HCT116 (cell line): ENCODE measurements at regions not wholly inside any gene's neighbourhood (a gene's known extent, or its start where the extent isn't known, plus 50 kb on each side); places are given as distances from the start of the nearest gene placed in this dataset.
"Not testable (repeated sequence)": the region's sequence is repeated elsewhere in the genome, so short reads cannot be mapped to it uniquely, and the experiment has no call there.

Experiments
- ATAC-seq: fragments of 200-7000 bp; cut with Tn5 transposase; 2 replicates; pipeline ENCODE4 v1.9.1; 2020; ENCODE audit warnings: mild to moderate bottlenecking, moderate library complexity
- BruUV-seq: library from RNA; stranded (reverse); fragments of 400-500 nt; replicated peaks from 2 replicates; lab custom pipeline; 2021; lab: Mats Ljungman, UMichigan
- CTCF ChIA-PET: fragments of 300-600 bp; sonication (Branson Sonifier 250); formaldehyde crosslinking; loops from one replicate; lab custom pipeline; 2021; ENCODE audit warnings: antibody characterized with exemption; lab: Charles Lee
- POLR2A ChIA-PET: fragments of 300-600, 350-600 bp; sonication (Branson Sonifier 250); formaldehyde crosslinking; loops from one replicate; lab custom pipeline; 2021; ENCODE audit warnings: antibody characterized with exemption; lab: Charles Lee
- RAD21 ChIA-PET, 2 experiments: fragments of 300-600 bp; sonication (Branson Sonifier 250); formaldehyde crosslinking; loops; one replicate each; lab custom pipeline; 2023; ENCODE audit warnings: low total read pairs in 2 of 2; ENCODE audit not compliant: uncharacterized antibody in 2 of 2, unreplicated experiment in 2 of 2, low non-redundant PET in 1 of 2; lab: Charles Lee
- DNase-seq: peaks from one replicate; pipeline ENCODE4 v3.0.0-alpha.2; 2010; ENCODE audit warnings: low read depth, low spot score
- H2AFZ ChIP-seq: fragments of 200-600 bp; shearing (Covaris generic), sonication (generic); 2 replicates; pipeline ENCODE4 v1.6.1; 2017; ENCODE audit warnings: low read depth, mixed run types, mixed read lengths, antibody characterized with exemption, low read length; ENCODE audit not compliant: poor library complexity, severe bottlenecking
- H3K27ac ChIP-seq: 2 replicates; pipeline ENCODE4 v1.5.1; 2012; ENCODE audit warnings: low read depth, low read length
- H3K27me3 ChIP-seq: fragments of 200-600 bp; sonication (generic); 2 replicates; pipeline ENCODE4 v1.6.1; 2016; ENCODE audit warnings: mixed run types, low read length, mixed read lengths; ENCODE audit not compliant: insufficient read depth
- H3K36me3 ChIP-seq, 2 experiments: fragments of 200-500 bp in 1 of 2; fragments of 200-600 bp in 1 of 2; sonication (Bioruptor generic) in 1 of 2; sonication (generic) in 1 of 2; 2 replicates each; pipeline versions ENCODE4 v1.5.1 to v1.6.1; 2014 to 2016; ENCODE audit warnings: low read length in 2 of 2, inconsistent platforms in 1 of 2, mixed read lengths in 1 of 2, mixed run types in 1 of 2; ENCODE audit not compliant: insufficient read depth in 2 of 2, control insufficient read depth in 1 of 2
- H3K4me1 ChIP-seq, 2 experiments: fragments of 200-600 bp in 1 of 2; sonication (generic) in 1 of 2; 2 replicates each; pipeline versions ENCODE4 v1.5.1 to v1.6.1; 2012 to 2017; ENCODE audit warnings: low read length in 2 of 2, inconsistent platforms in 1 of 2, mild to moderate bottlenecking in 1 of 2, mixed read lengths in 1 of 2, mixed run types in 1 of 2, moderate library complexity in 1 of 2; ENCODE audit not compliant: insufficient read depth in 2 of 2, control insufficient read depth in 1 of 2
- H3K4me2 ChIP-seq: fragments of 200-600 bp; sonication (generic); 2 replicates; pipeline ENCODE4 v1.6.1; 2017; ENCODE audit warnings: mixed run types, low read length, mixed read lengths
- H3K4me3 ChIP-seq, 2 experiments: fragments of 200-600 bp in 1 of 2; sonication (generic) in 1 of 2; replicated peaks in 1 of 2; 2 replicates each; pipeline ENCODE4 v1.5.1; 2011 to 2016; ENCODE audit warnings: low read length in 2 of 2, control low read depth in 1 of 2, low read depth in 1 of 2, mild to moderate bottlenecking in 1 of 2, mixed read lengths in 1 of 2, mixed run types in 1 of 2
- H3K79me2 ChIP-seq: fragments of 200-600 bp; sonication (generic); 2 replicates; pipeline ENCODE4 v1.6.1; 2017; ENCODE audit warnings: mild to moderate bottlenecking, mixed run types, low read length, moderate library complexity, mixed read lengths; ENCODE audit not compliant: insufficient read depth
- H3K9ac ChIP-seq: fragments of 200-600 bp; sonication (generic); 2 replicates; pipeline ENCODE4 v1.6.1; 2016; ENCODE audit warnings: low read length, mixed read lengths
- H3K9me2 ChIP-seq: fragments of 200-600 bp; sonication (generic), shearing (Covaris generic); 2 replicates; pipeline ENCODE4 v1.6.1; 2017; ENCODE audit warnings: mixed run types, mild to moderate bottlenecking, moderate library complexity; ENCODE audit not compliant: insufficient read depth
- H3K9me3 ChIP-seq, 2 experiments: fragments of 200-500 bp in 1 of 2; fragments of 200-600 bp in 1 of 2; sonication (Bioruptor generic) in 1 of 2; sonication (generic) in 1 of 2; 2 replicates each; pipeline ENCODE4 v1.6.1; 2014 to 2017; ENCODE audit warnings: low read length in 2 of 2, mixed read lengths in 2 of 2, inconsistent platforms in 1 of 2, low read depth in 1 of 2, mild to moderate bottlenecking in 1 of 2, mixed run types in 1 of 2, moderate library complexity in 1 of 2; ENCODE audit not compliant: control insufficient read depth in 1 of 2, insufficient read depth in 1 of 2
- H4K20me1 ChIP-seq: fragments of 200-600 bp; sonication (generic), shearing (Covaris generic); 2 replicates; pipeline ENCODE4 v1.6.1; 2017; ENCODE audit warnings: mixed run types, mild to moderate bottlenecking, moderate library complexity; ENCODE audit not compliant: insufficient read depth
- CBX3 ChIP-seq: IDR thresholded peaks from 2 replicates; pipeline ENCODE4 v1.6.1; 2012; ENCODE audit warnings: low read depth
- CEBPB ChIP-seq: IDR thresholded peaks from 2 replicates; pipeline ENCODE4 v1.6.1; 2012; ENCODE audit warnings: low read depth
- EGR1 ChIP-seq: IDR thresholded peaks from 2 replicates; pipeline ENCODE4 v1.6.1; 2012; ENCODE audit warnings: low read depth
- EZH2 ChIP-seq: fragments of 200-600 bp; sonication (generic); IDR thresholded peaks from 2 replicates; pipeline ENCODE4 v1.6.1; 2017; ENCODE audit warnings: antibody characterized with exemption, mixed run types
- EZH2phosphoT487 ChIP-seq: fragments of 200-600 bp; IDR thresholded peaks from 2 replicates; pipeline ENCODE4 v1.6.1; 2018; ENCODE audit warnings: antibody characterized with exemption, borderline replicate concordance
- FOSL1 ChIP-seq: IDR thresholded peaks from 2 replicates; pipeline ENCODE4 v1.6.1; 2012; ENCODE audit warnings: low read depth
- JUND ChIP-seq: IDR thresholded peaks from 2 replicates; pipeline ENCODE4 v1.6.1; 2012
- RAD21 ChIP-seq: IDR thresholded peaks from 2 replicates; pipeline ENCODE4 v1.6.1; 2012; ENCODE audit warnings: low read depth, mild to moderate bottlenecking
- SIN3A ChIP-seq: IDR thresholded peaks from 2 replicates; pipeline ENCODE4 v1.6.1; 2012; ENCODE audit warnings: low read depth
- SP1 ChIP-seq: IDR thresholded peaks from 2 replicates; pipeline ENCODE4 v1.6.1; 2012; ENCODE audit warnings: low read depth
- TCF7L2 ChIP-seq: IDR thresholded peaks from 2 replicates; pipeline ENCODE4 v1.7.0; 2011; ENCODE audit warnings: borderline replicate concordance, inconsistent platforms; ENCODE audit not compliant: insufficient read depth, insufficient read length; ENCODE audit errors: extremely low read depth
- YY1 ChIP-seq: IDR thresholded peaks from 2 replicates; pipeline ENCODE4 v1.6.1; 2011; ENCODE audit warnings: low read length, low read depth, moderate library complexity, mild to moderate bottlenecking; ENCODE audit not compliant: insufficient replicate concordance; ENCODE audit errors: extremely low read depth
- intact Hi-C: fragments of 100-400 bp; cut with micrococcal nuclease; formaldehyde crosslinking; loops from 2 replicates; pipeline ENCODE4 v1.10.0; 2022
- TF ChIP-seq, protein P1 (sequence below): IDR thresholded peaks from 2 replicates; pipeline ENCODE4 v1.6.1; 2011; ENCODE audit warnings: mild to moderate bottlenecking, low read length, moderate library complexity; ENCODE audit not compliant: insufficient replicate concordance; ENCODE audit errors: extremely low read depth
- TF ChIP-seq, protein P2 (sequence below), 3 experiments: fragments of 200-600 bp in 1 of 3; sonication (generic) in 1 of 3; IDR thresholded peaks in 2 of 3; conservative IDR thresholded peaks in 1 of 3; 2 replicates each; pipeline ENCODE4 v1.5.1; 2012 to 2017; ENCODE audit warnings: low read depth in 2 of 3, low read length in 2 of 3, antibody characterized with exemption in 1 of 3, borderline replicate concordance in 1 of 3, control low read depth in 1 of 3, mild to moderate bottlenecking in 1 of 3, mixed read lengths in 1 of 3, mixed run types in 1 of 3, moderate library complexity in 1 of 3; ENCODE audit not compliant: insufficient read depth in 1 of 3
- TF ChIP-seq, protein P3 (sequence below): IDR thresholded peaks from 2 replicates; pipeline ENCODE4 v1.6.1; 2012
- TF ChIP-seq, protein P4 (sequence below): IDR thresholded peaks from 2 replicates; pipeline ENCODE4 v1.6.1; 2012

GRCh38 chr2:56834686-56835085, 650.9 kb downstream of the CCDC85A start (continued):
- no peak for TF ChIP-seq EGR1
- no peak for TF ChIP-seq SIN3A
- TF ChIP-seq EZH2, result no peak
- TF ChIP-seq FOSL1, result no peak
- no peak for TF ChIP-seq TCF7L2

GRCh38 chr2:56840009-56840408, 656.2 kb downstream of the CCDC85A start:
- H3K4me1 ChIP-seq, BruUV-seq, H3K4me3 ChIP-seq, H3K4me2 ChIP-seq, DNase-seq, POLR2A ChIA-PET, H2AFZ ChIP-seq, H4K20me1 ChIP-seq, H3K27me3 ChIP-seq, H3K36me3 ChIP-seq, RAD21 ChIA-PET: not testable (repeated sequence)
- TF ChIP-seq CBX3, result peak; percentile 18; the same call in 1 of the 2 replicates
- TF ChIP-seq, all 23 proteins: peak for 1; not testable (repeated sequence) for 22
- ATAC-seq, H3K9ac ChIP-seq, intact Hi-C loops, H3K9me2 ChIP-seq, H3K27ac ChIP-seq, H3K79me2 ChIP-seq, CTCF ChIA-PET: not testable (repeated sequence)
- H3K9me3 ChIP-seq, result peaks cover 0 to 15% of the 10 kb centered on the region in 2 experiments; a peak in 2 of 4 replicates

DNA sequence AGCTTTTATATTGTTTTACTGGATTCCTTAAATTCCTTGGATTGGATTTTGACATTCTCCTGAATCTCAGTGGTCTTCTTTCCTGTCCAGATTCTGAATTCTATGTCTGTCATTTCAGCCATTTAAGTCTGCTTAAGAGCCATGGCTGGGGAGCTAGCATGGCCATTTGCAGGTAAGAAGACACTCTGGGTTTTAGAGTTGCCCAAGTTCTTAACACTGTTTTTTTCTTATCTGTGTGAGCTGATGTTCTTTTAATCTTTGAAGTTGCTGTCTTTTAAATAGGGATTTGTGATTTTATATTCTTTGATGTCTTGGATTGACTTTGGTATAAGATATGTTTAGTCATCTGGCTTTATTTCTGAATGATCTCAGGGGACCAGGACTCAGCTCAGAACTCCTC, 677.2 kb downstream of the CCDC85A start:
- H3K79me2 ChIP-seq, result no peaks in the 10 kb centered on the region
- no peak overlapping the region for H3K9ac ChIP-seq
- ATAC-seq (no peak), DNase-seq (no peak)
- BruUV-seq, result no TSS peak
- no peaks in the 10 kb centered on the region for H3K9me3 ChIP-seq
- no peak overlapping the region for H3K27ac ChIP-seq
- H3K9me2 ChIP-seq, result no peaks in the 10 kb centered on the region
- H4K20me1 ChIP-seq, result no peaks in the 10 kb centered on the region
- H3K27me3 ChIP-seq, result no peaks in the 10 kb centered on the region
- no peaks in the 10 kb centered on the region for H3K4me1 ChIP-seq
- CTCF ChIA-PET, result no interaction called here
- no peak overlapping the region for H3K4me3 ChIP-seq
- POLR2A ChIA-PET, result no interaction called here
- intact Hi-C loops, result no loop called here
- H3K4me2 ChIP-seq, result no peak overlapping the region
- no peak overlapping the region for H2AFZ ChIP-seq
- RAD21 ChIA-PET, result no interaction called here
- H3K36me3 ChIP-seq, result no peaks in the 10 kb centered on the region
- TF ChIP-seq, protein P1, sequence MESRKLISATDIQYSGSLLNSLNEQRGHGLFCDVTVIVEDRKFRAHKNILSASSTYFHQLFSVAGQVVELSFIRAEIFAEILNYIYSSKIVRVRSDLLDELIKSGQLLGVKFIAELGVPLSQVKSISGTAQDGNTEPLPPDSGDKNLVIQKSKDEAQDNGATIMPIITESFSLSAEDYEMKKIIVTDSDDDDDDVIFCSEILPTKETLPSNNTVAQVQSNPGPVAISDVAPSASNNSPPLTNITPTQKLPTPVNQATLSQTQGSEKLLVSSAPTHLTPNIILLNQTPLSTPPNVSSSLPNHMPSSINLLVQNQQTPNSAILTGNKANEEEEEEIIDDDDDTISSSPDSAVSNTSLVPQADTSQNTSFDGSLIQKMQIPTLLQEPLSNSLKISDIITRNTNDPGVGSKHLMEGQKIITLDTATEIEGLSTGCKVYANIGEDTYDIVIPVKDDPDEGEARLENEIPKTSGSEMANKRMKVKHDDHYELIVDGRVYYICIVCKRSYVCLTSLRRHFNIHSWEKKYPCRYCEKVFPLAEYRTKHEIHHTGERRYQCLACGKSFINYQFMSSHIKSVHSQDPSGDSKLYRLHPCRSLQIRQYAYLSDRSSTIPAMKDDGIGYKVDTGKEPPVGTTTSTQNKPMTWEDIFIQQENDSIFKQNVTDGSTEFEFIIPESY, result no peak
- TF ChIP-seq SP1, result no peak
- no peak for TF ChIP-seq EZH2
- no peak for TF ChIP-seq RAD21
- TF ChIP-seq JUND, result no peak
- TF ChIP-seq, protein P2, sequence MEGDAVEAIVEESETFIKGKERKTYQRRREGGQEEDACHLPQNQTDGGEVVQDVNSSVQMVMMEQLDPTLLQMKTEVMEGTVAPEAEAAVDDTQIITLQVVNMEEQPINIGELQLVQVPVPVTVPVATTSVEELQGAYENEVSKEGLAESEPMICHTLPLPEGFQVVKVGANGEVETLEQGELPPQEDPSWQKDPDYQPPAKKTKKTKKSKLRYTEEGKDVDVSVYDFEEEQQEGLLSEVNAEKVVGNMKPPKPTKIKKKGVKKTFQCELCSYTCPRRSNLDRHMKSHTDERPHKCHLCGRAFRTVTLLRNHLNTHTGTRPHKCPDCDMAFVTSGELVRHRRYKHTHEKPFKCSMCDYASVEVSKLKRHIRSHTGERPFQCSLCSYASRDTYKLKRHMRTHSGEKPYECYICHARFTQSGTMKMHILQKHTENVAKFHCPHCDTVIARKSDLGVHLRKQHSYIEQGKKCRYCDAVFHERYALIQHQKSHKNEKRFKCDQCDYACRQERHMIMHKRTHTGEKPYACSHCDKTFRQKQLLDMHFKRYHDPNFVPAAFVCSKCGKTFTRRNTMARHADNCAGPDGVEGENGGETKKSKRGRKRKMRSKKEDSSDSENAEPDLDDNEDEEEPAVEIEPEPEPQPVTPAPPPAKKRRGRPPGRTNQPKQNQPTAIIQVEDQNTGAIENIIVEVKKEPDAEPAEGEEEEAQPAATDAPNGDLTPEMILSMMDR (IDR thresholded peaks at IDR 0.05 in 2 of 3, conservative IDR thresholded peaks at IDR 0.05 in 1 of 3; ENCODE audit: borderline replicate concordance in 1 of 3, insufficient read depth in 1 of 3, low read depth in 2 of 3, low read length in 2 of 3), result no peak
- TF ChIP-seq EZH2phosphoT487, result no peak
- TF ChIP-seq, protein P3, sequence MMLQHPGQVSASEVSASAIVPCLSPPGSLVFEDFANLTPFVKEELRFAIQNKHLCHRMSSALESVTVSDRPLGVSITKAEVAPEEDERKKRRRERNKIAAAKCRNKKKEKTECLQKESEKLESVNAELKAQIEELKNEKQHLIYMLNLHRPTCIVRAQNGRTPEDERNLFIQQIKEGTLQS, result no peak
- TF ChIP-seq CEBPB, result no peak
- TF ChIP-seq YY1, result no peak
- TF ChIP-seq, protein P4, sequence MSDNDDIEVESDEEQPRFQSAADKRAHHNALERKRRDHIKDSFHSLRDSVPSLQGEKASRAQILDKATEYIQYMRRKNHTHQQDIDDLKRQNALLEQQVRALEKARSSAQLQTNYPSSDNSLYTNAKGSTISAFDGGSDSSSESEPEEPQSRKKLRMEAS, result no peak
- no peak for TF ChIP-seq CBX3
